ENCODE measurements at regions not wholly inside any gene's neighbourhood (a gene's known extent, or its start where the extent isn't known, plus 50 kb on each side); places are given as distances from the start of the nearest gene placed in this dataset.
"Not testable (repeated sequence)": the region's sequence is repeated elsewhere in the genome, so short reads cannot be mapped to it uniquely, and the experiment has no call there.

- DNase-seq: not testable (repeated sequence)
These were observed 1065.1 kb downstream of the RPIA start for GRCh38 chr2:89756616-89757015.

- DNase-seq: not testable (repeated sequence)
These were observed 1067.0 kb downstream of the RPIA start for GRCh38 chr2:89758332-89759026.

- not testable (repeated sequence) for DNase-seq
These were observed 1069.3 kb downstream of the RPIA start for GRCh38 chr2:89760762-89761161.

- DNase-seq: not testable (repeated sequence)
These were observed 1069.7 kb downstream of the RPIA start for GRCh38 chr2:89761171-89761570.

GRCh38 chr2:89761863-89762262, 1070.4 kb downstream of the RPIA start:
- DNase-seq: not testable (repeated sequence)

GRCh38 chr2:89762461-89763253, 1071.2 kb downstream of the RPIA start:
- DNase-seq: not testable (repeated sequence)

GRCh38 chr2:89763254-89763580, 1071.7 kb downstream of the RPIA start:
- no peak for DNase-seq

- DNase-seq: no peak
These were observed 1072.4 kb downstream of the RPIA start for GRCh38 chr2:89763581-89764485.

GRCh38 chr2:89764571-89765360, 1073.3 kb downstream of the RPIA start:
- DNase-seq: not testable (repeated sequence)

GRCh38 chr2:89765361-89765718, 1073.9 kb downstream of the RPIA start:
- not testable (repeated sequence) for DNase-seq

GRCh38 chr2:89766141-89766990, 1074.9 kb downstream of the RPIA start:
- not testable (repeated sequence) for DNase-seq

GRCh38 chr2:89767058-89767457, 1075.6 kb downstream of the RPIA start:
- DNase-seq: not testable (repeated sequence)

- no peak for DNase-seq
These were observed 1076.3 kb downstream of the RPIA start for GRCh38 chr2:89767572-89768435.

- DNase-seq: no peak
These were observed 1084.4 kb downstream of the RPIA start for GRCh38 chr2:89775885-89776284.

- DNase-seq: no peak
These were observed 1088.8 kb downstream of the RPIA start for GRCh38 chr2:89780318-89780717.

- no peak for DNase-seq
These were observed 1090.5 kb downstream of the RPIA start for GRCh38 chr2:89781962-89782361.

GRCh38 chr2:89784960-89785359, 1093.5 kb downstream of the RPIA start:
- no peak for DNase-seq

GRCh38 chr2:89785528-89785927, 1094.1 kb downstream of the RPIA start:
- DNase-seq: not testable (repeated sequence)

GRCh38 chr2:89786642-89787041, 1095.2 kb downstream of the RPIA start:
- DNase-seq: not testable (repeated sequence)

All from right lung (tissue), 2 donors.